ENCODE measurements at regions not wholly inside any gene's neighbourhood (a gene's known extent, or its start where the extent isn't known, plus 50 kb on each side); places are given as distances from the start of the nearest gene placed in this dataset.
"Not testable (repeated sequence)": the region's sequence is repeated elsewhere in the genome, so short reads cannot be mapped to it uniquely, and the experiment has no call there.

DNA sequence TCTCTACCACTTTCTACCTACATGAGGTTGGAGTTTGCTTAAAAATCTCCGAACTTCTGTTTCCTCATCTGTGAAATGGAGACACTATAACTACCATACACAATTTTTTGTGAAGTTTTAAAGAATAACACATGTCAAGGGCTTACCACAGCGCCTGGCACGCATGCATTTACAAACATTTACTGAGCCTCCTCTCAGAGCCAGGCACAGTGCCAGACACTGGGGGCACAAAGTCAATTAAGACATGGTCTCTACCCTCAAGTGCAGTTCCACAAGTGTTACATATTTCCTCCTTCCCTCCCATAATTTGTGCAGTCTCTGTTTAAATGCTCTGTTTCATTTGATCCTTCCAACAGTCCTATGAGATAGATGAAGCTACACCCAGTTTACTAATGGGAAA, 356.4 kb upstream of the ESRRG start:
- no peak for DNase-seq

DNA sequence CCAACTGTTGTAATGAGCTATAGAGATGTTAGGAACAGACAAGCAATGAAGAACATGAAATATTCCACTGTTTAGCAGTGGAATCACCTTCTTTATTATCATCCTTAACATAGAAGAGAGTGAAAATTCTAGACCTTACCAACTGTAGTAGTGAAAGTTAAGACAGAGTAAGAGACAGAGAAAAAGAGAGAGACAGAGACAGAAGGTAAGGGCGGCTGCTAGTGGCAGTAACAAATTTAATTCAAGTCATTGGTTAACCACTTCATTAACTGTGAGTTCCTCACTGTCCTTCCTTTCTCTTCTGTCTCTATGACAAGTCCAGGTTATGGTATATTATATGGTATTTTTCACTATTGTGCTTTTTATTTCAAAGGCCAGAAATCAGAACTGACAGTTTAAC, 355.7 kb upstream of the ESRRG start:
- no peak for DNase-seq

DNA sequence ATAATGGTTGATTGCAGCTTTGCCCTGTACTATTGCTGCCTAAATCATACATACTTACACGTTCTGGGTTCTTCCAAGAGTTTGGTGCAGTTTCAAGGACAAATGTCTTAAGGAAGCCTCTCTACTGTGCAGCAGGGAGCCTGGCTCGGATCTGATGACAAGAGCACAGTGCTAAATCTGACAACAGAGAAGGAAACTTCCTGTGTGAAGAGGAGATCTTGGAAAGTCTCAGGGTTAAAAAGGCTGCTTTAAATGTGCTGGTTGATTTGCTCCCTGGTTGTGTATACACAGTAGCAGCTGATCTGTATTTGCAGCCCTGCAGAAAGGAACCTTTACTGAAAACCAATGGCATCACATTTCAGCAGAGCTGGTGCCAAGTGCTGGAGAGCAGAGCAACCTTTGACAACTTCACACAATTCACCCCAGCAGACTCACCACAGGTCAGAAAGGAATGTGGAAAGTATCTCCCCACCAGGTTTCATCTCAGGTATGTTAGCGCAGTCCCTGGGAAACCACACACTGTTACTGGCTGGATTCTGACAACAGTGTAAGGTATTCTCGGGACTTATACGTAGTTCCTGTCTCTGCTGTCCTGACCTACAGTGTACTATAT, 355.0 kb upstream of the ESRRG start:
- no peak for DNase-seq

DNA sequence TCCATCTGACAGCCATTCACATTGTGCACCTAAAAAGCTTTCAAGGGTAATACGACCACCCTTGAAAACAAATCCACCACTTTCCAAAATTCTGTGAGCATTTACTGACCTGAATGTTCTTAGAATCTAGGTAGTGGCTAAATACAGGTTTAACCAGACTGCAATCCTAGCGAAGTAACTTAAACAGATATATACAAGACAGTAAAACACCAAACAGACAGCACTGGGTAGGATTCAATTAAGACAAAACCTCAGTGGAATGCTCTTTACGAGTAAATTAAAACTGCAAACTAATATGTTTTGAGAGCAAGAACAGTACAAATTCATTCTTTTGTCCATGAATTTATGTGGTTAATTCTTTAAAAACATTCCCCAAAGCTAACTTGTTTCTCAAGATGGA, 354.2 kb upstream of the ESRRG start:
- no peak for DNase-seq

DNA sequence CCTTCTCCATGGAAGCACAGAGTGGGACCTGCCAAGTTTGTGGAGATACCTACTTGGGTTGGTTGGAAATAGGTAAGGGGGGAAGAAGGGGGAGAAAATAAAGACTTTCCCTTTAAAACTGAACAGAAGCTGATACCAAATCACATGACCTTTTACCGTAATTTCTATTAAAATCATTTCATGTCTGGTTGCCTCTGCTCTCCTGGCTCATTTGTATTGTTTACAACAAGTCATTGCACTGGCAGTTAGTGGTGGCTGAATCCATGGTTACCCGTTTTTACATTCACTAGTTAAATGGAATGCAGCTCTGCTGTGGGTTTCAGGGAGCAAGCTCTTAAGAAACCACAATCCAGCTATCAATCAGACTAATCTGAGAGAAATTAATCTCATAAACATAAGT, 353.7 kb upstream of the ESRRG start:
- DNase-seq: no peak

DNA sequence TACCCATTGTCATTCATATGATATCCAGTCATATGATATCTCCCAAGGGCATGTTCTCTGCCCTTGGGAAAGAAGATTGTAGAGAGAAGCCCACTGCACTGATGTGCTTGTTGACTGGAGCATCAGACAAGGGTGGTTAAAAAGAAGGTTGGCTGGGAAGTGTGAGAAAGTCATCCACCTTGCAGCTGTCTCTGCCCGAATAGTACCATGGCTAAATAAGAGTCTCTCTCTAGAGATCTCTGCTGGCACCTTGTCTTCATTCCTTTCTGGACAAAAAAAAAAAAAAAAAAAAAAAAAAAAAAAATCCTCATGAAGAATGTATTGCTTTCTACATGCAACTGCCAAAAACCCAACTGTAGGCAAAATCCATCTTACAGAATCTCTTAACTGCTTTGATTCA, 349.7 kb upstream of the ESRRG start:
- DNase-seq: no peak

DNA sequence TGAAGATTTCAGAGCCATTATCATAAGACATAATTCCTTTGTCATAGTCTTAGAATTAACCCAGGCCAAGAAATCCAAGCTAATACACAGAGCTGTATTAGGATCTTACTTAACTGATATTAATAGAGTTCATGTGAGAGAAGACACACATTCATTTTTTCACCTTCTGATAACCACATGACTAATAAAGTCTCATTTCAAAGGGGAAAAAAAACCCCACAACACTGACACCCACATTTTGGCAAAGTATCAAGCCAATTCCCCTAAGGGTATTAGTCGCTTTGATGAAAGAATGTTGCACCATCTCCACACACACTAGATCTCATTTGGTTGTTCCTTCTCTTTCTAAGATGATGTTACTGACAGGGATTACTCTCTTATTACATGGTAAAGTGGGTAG, 344.4 kb upstream of the ESRRG start:
- no peak for DNase-seq

DNA sequence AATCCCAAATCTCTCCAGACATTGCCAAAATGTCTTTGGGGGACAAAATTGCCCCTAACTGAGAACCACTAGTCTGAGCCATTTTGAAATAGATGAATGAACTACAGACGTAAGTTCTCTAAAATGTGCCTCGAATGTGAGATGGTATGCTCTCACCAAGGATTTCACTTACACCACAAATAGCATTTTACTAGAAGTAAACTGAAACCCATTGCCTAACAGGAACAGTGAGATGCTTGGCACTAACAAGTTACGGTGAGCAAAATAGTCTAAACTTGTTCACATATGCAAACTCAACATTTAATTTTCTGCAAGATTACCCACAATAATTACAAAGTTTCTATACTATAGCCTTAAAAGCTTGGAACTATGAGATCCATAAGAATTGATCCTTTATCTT, 343.6 kb upstream of the ESRRG start:
- no peak for DNase-seq

DNA sequence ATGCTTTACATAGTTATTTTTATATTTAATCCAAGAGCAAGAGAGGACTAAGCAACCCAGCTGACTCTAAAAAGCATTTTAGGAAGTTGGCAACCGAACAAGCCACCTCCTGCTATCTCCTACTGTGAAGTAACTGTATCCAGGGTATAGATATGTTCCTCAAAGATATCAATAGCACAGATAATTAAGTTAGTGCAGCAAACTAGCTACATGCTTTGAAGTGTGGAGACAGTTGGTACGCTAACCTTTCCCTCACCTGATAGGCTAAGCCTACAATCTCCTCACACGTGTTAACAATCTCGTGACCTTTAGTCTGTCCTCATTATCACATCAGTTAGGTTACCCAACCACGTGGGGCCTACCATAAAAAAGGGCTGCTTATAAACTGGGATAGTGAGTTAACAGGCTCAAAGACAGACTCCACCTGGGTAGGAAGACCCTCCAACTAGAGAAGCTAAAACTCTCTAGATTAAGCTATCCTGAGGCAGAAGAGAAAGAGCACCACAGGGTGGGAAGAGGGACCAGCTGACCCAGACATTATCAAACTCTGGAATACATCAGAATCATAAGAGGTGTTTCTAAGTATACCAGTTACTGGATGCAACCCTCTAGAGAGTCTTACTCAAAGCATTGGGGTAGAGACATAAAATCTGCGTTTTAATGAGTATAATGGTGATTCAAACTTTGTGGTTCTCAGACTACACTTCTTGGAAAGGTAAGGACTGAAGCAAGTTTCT, 340.1 kb upstream of the ESRRG start:
- no peak for DNase-seq

DNA sequence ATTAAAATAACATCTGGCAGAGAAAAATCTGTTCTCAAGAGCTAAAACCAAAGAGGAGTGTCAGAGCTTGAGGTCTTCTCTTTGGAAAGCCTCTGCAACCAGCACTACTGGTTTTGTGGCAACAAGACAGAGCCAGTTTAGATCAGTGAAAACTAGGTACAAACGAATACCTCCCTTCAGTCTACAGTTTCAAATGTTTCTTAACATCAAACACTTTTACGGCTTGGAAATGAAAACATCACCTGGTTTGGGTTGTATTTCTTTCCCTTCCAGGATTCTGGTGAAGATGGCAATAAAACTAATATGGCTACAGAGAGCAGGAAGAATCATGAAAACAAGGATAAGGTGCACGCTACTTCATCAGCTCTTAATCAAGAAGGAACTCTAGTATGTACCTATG, 339.4 kb upstream of the ESRRG start:
- no peak for DNase-seq

DNA sequence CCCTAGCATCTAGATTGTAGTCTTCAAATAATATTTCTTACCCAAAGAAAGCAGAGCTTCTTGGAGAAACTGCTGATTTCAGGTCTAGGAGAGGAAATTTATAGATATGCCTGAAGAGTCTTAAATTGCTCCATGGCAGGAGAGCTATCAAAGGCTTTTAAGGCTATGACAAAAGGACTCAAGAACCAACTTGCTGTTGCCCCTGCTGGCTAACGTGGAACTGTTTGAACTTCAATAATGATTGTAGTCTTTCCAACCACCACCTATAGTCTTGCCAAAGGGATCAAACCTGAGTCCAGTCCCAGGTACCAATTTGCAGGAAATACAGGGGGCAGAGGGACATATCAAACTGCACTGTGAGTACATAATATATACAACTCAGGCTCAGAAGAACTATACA, 336.2 kb upstream of the ESRRG start:
- DNase-seq: no peak

DNA sequence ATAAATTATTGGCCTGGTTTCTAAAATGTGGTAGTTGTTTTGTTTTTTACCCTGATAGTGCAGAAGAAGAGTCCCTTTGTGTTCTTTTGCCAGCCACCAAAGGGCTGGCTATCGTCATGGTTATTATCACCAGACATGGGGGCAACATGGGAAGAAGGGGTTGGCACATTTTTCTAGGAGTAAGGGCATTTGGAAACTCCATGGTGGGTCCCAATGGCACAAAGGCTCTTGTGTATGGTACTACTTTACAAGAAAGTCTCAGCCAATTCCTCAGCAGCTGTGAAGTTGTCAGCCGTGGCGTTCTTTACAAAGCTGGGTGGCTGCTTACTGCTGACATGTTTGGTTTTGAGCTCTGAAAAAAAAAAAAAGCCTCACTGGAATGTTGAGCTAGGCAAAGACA, 330.4 kb upstream of the ESRRG start:
- DNase-seq: no peak

DNA sequence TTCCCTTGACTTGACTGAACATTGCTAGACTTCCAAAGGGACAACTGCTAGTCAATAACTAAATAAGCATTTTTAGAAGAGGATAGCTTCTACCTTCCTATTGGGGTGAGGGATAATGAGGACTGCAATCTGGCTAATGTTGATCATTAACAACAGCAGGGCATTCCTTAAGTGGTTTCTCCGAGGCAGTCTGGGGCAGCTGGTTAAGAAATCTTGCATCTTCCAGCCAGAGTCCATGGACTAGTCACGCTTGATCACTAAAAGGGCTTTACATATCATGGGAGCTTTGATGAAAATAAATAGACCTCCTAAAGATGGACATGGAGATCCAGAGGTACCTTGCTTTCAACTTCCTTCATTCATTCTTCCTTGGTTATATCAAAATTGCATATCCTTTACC, 329.4 kb upstream of the ESRRG start:
- no peak for DNase-seq

DNA sequence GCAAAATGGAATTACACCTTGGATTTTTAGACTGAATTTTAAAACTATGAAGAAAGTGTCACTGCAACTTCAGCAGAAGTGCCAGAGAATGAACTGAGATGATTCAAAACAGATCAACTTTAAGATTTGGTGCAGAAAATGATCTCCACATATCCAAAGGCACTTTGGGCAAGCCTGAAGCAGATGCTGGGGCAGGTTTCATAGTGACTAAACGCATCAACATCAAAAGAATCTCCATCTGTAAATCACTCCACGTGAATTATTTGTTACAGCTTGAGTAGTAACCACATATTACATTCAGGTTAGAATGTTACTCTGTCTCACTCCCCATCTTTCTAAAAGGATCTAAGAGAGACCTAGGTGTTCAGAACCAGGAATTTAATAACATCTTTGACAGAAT, 329.0 kb upstream of the ESRRG start:
- DNase-seq: no peak

DNA sequence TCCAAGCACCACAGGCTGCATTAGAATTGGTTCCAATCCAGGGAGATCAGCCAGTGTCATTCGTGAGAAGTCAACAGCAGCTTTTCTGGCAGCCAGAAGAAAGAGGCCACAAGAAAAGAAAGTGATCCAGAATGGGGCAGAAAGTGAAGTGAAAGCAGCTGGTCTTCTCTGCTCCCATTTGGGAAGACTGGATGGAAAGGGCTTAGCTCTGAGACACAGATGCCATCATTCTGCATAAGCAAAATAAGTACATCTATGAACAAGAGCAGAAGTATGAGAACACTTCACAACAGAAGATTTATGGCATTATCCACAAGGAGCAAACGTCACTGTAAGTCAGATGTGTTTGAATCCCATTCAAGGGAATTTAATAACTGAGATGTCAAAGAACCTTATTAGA, 326.5 kb upstream of the ESRRG start:
- no peak for DNase-seq

DNA sequence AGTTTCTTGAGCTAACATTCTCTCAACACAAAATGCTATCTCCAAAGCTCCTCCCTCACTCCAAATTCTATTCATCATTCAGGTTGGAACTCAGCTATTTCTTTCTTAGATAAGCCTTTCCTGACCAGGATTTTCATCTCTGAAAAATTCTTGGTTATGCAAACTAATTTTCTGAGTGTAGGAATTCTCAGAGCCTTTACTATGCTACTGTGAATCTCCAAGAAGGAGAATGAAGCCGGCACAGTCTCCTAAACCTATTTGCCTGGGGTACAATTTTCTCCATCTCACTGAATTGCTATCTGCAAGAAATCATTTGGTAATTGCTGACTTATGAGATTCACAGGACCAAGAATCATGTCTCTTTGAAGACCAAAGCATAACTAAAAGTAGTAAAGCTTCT, 325.9 kb upstream of the ESRRG start:
- no peak for DNase-seq

DNA sequence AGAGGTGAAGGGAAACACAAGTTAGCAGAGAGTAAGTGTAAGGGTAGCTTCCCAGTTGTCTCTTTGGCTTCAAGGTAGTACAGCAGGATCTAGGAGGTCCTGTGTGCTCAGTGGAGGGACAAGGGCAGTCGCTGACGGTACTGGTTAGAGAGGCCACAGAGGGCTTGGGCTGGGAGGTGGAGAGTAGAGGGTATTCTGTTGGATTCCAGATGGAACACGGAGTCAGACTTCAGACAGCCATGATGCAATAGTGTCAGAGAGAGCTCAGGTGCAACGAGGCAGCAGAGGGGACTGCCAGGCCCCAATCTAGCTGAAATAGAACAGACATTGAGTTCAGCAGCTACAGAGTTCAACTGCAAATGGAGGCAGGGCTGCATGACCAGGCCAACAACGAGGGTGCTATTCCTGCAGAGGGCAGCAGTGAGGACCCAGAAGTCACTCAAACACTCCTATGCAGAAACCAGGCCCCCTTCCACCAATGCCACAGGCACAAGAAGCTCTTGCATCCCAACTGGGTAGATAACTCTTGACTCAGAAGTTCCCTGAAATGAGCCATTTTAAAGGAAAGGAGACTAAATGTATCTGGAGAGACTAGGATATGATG, 325.0 kb upstream of the ESRRG start:
- DNase-seq: no peak

DNA sequence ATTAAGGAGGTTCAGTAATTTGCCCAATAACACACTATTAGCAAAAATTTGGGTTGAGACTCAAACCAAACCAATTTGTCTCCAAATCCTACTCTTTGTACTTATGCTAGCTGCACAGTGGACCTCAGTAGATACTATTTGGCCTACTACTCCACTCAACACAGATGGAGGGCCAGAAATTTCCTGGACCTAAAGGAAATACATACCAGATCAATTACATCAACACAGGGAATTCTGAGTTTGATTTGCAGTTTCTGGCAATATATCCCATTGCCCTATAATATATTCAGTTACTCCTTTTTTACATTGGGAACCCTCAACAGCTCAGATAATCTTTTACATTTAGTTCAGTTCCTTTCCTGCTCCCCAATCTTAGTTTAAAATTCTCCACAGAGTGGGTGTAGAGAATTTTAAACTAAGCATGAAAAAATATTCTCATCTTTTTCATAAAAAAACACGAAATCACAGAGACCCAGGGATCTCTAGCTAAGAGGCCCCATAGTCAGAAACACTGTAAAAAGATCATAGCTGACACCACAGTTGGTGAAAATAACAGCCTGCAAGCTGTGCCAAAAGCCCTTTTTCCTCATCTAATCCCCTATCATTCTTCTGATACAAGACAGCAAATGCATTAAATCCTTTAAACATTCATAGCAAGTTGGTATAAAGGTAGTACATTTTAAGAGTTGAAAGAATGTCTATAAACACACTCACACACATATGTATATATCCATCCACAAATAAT, 317.7 kb upstream of the ESRRG start:
- DNase-seq: no peak

DNA sequence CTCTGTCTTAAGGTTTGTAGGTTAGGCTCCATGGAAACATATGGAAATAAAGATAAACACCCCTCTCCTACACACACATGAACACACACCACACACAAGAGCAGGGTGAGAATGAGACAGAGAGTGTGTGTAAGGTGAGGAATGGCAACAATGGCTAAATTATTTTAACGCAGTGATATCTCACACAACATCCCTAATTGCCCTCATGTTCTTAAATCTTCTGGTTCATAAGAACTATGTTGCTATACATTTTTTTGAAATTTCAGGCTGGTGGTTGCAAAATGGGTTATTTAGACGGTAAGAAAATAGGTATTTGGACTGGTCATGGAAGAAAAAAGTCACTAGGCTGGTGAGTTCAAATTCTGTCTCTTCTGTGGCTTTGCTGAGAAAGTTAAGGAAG, 316.7 kb upstream of the ESRRG start:
- no peak for DNase-seq

DNA sequence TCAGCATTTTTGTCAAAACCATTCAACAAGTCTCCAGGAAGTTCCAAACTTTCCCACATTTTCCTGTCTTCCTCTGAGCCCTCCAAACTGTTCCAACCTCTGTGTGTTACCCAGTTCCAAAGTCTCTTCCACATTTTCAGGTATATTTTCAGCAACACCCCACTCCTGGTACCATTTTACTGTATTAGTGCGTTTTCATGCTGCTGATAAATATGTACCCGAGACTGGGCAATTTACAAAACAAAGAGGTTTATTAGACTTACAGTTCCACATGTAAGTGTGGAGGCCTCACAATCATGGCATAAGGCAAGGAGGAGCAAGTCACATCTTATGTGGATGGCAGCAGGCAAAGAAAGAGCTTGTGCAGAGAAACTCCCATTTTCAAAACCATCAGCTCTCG, 315.9 kb upstream of the ESRRG start:
- not testable (repeated sequence) for DNase-seq

DNA sequence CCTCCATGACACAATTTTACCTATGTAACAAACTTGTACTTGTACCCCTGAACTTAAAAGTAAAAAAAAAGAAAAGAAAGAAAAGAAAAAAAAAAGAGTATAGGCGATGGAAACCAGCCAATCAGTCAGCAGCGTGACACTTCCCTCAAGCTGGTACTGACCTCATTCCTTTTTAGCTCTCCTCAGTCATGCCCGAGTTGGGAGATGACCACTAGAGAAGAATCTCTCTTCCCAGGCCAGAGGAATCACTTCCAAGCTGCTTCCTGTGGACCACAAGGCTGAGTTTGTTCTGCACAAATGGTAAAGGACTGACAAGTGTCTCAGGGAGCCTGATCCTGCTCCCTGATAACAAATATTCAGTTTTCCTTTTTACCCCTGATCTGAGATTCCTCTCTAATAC, 313.5 kb upstream of the ESRRG start:
- DNase-seq: no peak

DNA sequence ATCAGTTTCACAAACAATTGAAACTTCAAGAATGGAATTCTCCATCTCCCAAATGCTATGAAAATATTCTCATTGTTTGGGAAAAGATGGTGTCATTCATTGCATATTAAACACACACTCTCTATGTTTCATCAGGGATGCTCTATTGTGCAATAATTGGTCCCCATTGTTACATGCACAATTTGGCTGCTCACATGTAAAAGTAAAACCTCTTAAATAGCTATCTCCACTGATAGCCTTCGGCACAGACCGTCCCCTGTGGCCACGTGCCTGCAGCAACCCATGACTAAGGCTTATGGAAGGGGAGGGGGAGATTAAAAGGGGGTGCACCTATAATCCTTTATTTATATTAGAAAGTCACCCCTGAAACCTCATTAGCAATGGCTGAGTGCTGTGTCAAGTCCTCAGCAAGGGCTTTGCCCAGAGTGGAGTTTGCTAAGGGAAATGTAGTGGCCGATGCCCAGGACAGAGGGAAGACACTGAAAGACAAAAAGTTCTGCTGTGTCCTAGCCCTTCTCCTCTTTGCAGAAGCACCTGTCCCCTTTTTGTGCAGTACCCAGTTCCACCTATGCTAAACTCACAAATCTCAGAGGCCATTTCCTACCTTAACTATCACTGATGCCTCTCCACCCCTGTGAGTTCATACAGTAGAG, 309.6 kb upstream of the ESRRG start:
- DNase-seq: no peak

Data from NCI-H1417 treated with DMSO at 0.1 percent for 48 hours (cell line).